K562 (cell line): ENCODE measurements at regions not wholly inside any gene's neighbourhood (a gene's known extent, or its start where the extent isn't known, plus 50 kb on each side); places are given as distances from the start of the nearest gene placed in this dataset.
A peak's percentile ranks its signal among the peaks of the same experiment; 100 is the strongest.

Experiments
- BRD9 ChIP-seq: fragments of 450-650 bp; IDR thresholded peaks from 2 replicates; pipeline ENCODE4 v1.6.1; 2018; ENCODE audit warnings: low read depth; ENCODE audit not compliant: partially characterized antibody
- CSDE1 ChIP-seq, 2 experiments: fragments of 450-650 bp; IDR thresholded peaks; 2 replicates each; pipeline ENCODE4 v1.6.1; 2016; ENCODE audit warnings: mild to moderate bottlenecking in 1 of 2
- FOXA3 ChIP-seq, 2 experiments: fragments of 450-650 bp in 1 of 2; sonication (generic) in 1 of 2; formaldehyde crosslinking; IDR thresholded peaks in 1 of 2; conservative IDR thresholded peaks in 1 of 2; 2 replicates each; pipeline versions ENCODE4 v1.4.0 to v1.8.0; 2020 to 2022; ENCODE audit warnings: mild to moderate bottlenecking in 2 of 2, missing genetic modification reagents in 1 of 2
- FOXJ2 ChIP-seq: fragments of 200-800 bp; sonication (Bioruptor generic); IDR thresholded peaks from 2 replicates; pipeline ENCODE4 v1.6.1; 2016; ENCODE audit warnings: missing genetic modification characterization, missing compliant biosample characterization
- FOXK2 ChIP-seq, 2 experiments: fragments of 450-650 bp; IDR thresholded peaks in 1 of 2; conservative IDR thresholded peaks in 1 of 2; 2 replicates each; pipeline ENCODE4 v1.6.1; 2016; ENCODE audit warnings: low read depth in 2 of 2, mild to moderate bottlenecking in 1 of 2
- HIVEP1 ChIP-seq: fragments of 250-450 bp; sonication (Bioruptor Pico); IDR thresholded peaks from 2 replicates; pipeline ENCODE4 v1.4.0; 2020; ENCODE audit warnings: mild to moderate bottlenecking
- MAFF ChIP-seq: IDR thresholded peaks from 2 replicates; pipeline ENCODE4 v1.6.1; 2012; ENCODE audit warnings: low read length, improper control_type of control experiment
- MTF1 ChIP-seq: fragments of 250-450 bp; sonication (Bioruptor Pico); IDR thresholded peaks from 2 replicates; pipeline ENCODE4 v1.9.0; 2021; ENCODE audit warnings: moderate library complexity, mild to moderate bottlenecking, inconsistent platforms, borderline replicate concordance
- NCOA2 ChIP-seq, 2 experiments: fragments of 450-650 bp; IDR thresholded peaks; 2 replicates each; pipeline ENCODE4 v1.6.1; 2018; ENCODE audit warnings: mild to moderate bottlenecking in 2 of 2, moderate library complexity in 1 of 2; ENCODE audit not compliant: partially characterized antibody in 2 of 2
- POLR2B ChIP-seq: fragments of 450-650 bp; IDR thresholded peaks from 2 replicates; pipeline ENCODE4 v1.6.1; 2018; ENCODE audit warnings: low read depth; ENCODE audit not compliant: partially characterized antibody
- POLR2G ChIP-seq: fragments of 200-400 bp; formaldehyde crosslinking; IDR thresholded peaks from 2 replicates; pipeline ENCODE4 v1.6.1; 2017; ENCODE audit warnings: low read depth, mild to moderate bottlenecking, antibody characterized with exemption, low read length, moderate library complexity
- RBM39 ChIP-seq: fragments of 200-400 bp; formaldehyde crosslinking; optimal IDR thresholded peaks from 2 replicates; pipeline ENCODE3; 2018; ENCODE audit warnings: low read depth, low read length
- TBL1XR1 ChIP-seq, 2 experiments: IDR thresholded peaks; 2 replicates each; pipeline ENCODE4 v1.6.1; 2012; ENCODE audit warnings: improper control_type of control experiment in 2 of 2, low read length in 2 of 2, mild to moderate bottlenecking in 1 of 2
- ZNF224 ChIP-seq: sonication (generic); formaldehyde crosslinking; IDR thresholded peaks from 2 replicates; pipeline ENCODE4 v1.8.0; 2022; ENCODE audit warnings: mild to moderate bottlenecking, missing genetic modification reagents
- ZNF23 ChIP-seq: fragments of 250-450 bp; sonication (Bioruptor Pico); IDR thresholded peaks from 2 replicates; pipeline ENCODE4 v1.4.0; 2020; ENCODE audit warnings: mild to moderate bottlenecking
- ZNF354B ChIP-seq: fragments of 250-450 bp; sonication (Bioruptor Pico); IDR thresholded peaks from 2 replicates; pipeline ENCODE4 v1.4.0; 2020
- ZNF584 ChIP-seq: fragments of 200-800 bp; sonication (Bioruptor generic); IDR thresholded peaks from 2 replicates; pipeline ENCODE4 v1.6.1; 2016; ENCODE audit warnings: low read depth, mild to moderate bottlenecking, missing genetic modification characterization, missing compliant biosample characterization
- ZNF778 ChIP-seq: fragments of 450-650 bp; formaldehyde crosslinking; IDR thresholded peaks from 2 replicates; pipeline ENCODE4 v1.4.0; 2020; ENCODE audit warnings: mild to moderate bottlenecking, moderate library complexity
- ZNF780A ChIP-seq: fragments of 250-450 bp; sonication (Bioruptor Pico); IDR thresholded peaks from 2 replicates; pipeline ENCODE4 v1.5.0; 2021; ENCODE audit warnings: mild to moderate bottlenecking
- TF ChIP-seq, protein P1 (sequence below): fragments of 250-450 bp; sonication (Bioruptor Pico); IDR thresholded peaks from 2 replicates; pipeline ENCODE4 v1.5.0; 2021
- TF ChIP-seq, protein P2 (sequence below): fragments of 450-650 bp; formaldehyde crosslinking; IDR thresholded peaks from 2 replicates; pipeline ENCODE4 v1.4.0; 2022; ENCODE audit warnings: mild to moderate bottlenecking, moderate library complexity
- TF ChIP-seq, protein P3 (sequence below): sonication (generic); formaldehyde crosslinking; IDR thresholded peaks from 2 replicates; pipeline ENCODE4 v1.8.1; 2023; ENCODE audit warnings: mild to moderate bottlenecking, missing genetic modification reagents
- TF ChIP-seq, protein P4 (sequence below), 2 experiments: IDR thresholded peaks; 2 replicates each; pipeline ENCODE4 v1.6.1; 2012; ENCODE audit warnings: improper control_type of control experiment in 2 of 2, low read depth in 2 of 2, low read length in 2 of 2, borderline replicate concordance in 1 of 2

DNA sequence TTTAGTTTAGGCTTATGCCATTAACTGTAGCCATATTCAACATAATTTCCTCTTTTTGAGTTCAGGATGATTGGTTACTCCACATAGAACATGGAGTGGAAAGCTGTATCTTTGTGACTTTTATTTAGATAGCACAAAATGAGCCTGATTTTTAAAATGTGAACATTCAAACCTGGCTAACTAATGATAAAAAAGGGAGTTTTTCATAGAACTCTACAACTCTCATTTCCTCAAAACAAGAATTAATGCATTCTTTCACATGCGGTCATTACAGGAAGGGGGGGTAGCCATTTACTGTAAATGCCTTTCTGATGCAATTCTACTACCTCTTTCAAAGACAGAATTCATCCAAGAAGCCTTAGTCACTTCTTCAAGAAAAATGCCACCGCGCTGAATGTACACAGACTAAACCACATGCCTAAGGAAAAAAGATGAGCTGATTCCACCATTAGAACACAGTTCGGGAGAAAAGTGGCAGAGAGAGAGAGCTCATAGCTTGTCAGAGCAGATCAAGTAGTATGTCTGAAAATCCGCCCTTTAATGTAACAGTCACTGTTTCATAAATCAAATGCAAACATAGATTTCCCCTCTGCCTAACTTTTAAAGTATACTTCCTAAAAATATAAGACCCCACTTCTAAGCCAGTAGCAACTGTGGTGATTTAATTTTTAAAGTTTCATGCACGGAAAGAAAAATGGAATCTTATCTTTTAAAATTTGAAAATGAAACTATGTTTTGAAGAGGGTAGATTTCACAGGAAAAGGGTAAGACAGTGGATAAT lies 226.4 kb upstream of the KLF14 start (continued):
- TF ChIP-seq, protein P1, sequence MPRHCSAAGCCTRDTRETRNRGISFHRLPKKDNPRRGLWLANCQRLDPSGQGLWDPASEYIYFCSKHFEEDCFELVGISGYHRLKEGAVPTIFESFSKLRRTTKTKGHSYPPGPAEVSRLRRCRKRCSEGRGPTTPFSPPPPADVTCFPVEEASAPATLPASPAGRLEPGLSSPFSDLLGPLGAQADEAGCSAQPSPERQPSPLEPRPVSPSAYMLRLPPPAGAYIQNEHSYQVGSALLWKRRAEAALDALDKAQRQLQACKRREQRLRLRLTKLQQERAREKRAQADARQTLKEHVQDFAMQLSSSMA: 0 out of 2 replicates have a peak, but pooled peaks have one; percentile 53
- TF ChIP-seq ZNF778 (CRISPR knock-in tag) (no peak), MAFF (no peak; the same call in 1 of the 2 replicates), ZNF23 (CRISPR knock-in tag) (peak; percentile 69; the same call in 1 of the 2 replicates), POLR2B (peak; percentile 15), HIVEP1 (CRISPR knock-in tag) (peak; percentile 17; the same call in 1 of the 2 replicates), ZNF584 (peak; percentile 79; the same call in 1 of the 2 replicates), ZNF780A (CRISPR knock-in tag) (0 out of 2 replicates have a peak, but pooled peaks have one; percentile 34), BRD9 (peak; percentile 81), RBM39 (no peak), TBL1XR1 (IDR thresholded peaks at IDR 0.05; ENCODE audit: low read length in 2 of 2) (peak in 1 of 2 experiments; percentile 40; a peak in 2 of 4 replicates), ZNF354B (CRISPR knock-in tag) (peak; percentile 80), FOXK2 (conservative IDR thresholded peaks at IDR 0.05 in 1 of 2, IDR thresholded peaks at IDR 0.05 in 1 of 2; ENCODE audit: low read depth in 2 of 2) (peak; percentile 50 to 54; a peak in 2 of 4 replicates), POLR2G (peak; percentile 31; the same call in 1 of the 2 replicates), MTF1 (CRISPR knock-in tag) (no peak), CSDE1 (IDR thresholded peaks at IDR 0.05) (no peak), FOXA3 (CRISPR knock-in tag; conservative IDR thresholded peaks at IDR 0.05 in 1 of 2, IDR thresholded peaks at IDR 0.05 in 1 of 2) (peak; percentile 49 to 64; a peak in 2 of 4 replicates), FOXJ2 (tag) (peak; percentile 67), ZNF224 (no peak), NCOA2 (IDR thresholded peaks at IDR 0.05; ENCODE audit: partially characterized antibody in 2 of 2) (no peak)
- TF ChIP-seq, protein P2, sequence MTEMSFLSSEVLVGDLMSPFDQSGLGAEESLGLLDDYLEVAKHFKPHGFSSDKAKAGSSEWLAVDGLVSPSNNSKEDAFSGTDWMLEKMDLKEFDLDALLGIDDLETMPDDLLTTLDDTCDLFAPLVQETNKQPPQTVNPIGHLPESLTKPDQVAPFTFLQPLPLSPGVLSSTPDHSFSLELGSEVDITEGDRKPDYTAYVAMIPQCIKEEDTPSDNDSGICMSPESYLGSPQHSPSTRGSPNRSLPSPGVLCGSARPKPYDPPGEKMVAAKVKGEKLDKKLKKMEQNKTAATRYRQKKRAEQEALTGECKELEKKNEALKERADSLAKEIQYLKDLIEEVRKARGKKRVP (CRISPR knock-in tag): peak; percentile 99
- TF ChIP-seq, protein P3, sequence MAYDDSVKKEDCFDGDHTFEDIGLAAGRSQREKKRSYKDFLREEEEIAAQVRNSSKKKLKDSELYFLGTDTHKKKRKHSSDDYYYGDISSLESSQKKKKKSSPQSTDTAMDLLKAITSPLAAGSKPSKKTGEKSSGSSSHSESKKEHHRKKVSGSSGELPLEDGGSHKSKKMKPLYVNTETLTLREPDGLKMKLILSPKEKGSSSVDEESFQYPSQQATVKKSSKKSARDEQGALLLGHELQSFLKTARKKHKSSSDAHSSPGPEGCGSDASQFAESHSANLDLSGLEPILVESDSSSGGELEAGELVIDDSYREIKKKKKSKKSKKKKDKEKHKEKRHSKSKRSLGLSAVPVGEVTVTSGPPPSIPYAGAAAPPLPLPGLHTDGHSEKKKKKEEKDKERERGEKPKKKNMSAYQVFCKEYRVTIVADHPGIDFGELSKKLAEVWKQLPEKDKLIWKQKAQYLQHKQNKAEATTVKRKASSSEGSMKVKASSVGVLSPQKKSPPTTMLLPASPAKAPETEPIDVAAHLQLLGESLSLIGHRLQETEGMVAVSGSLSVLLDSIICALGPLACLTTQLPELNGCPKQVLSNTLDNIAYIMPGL (CRISPR knock-in tag): no peak
- TF ChIP-seq, protein P4, sequence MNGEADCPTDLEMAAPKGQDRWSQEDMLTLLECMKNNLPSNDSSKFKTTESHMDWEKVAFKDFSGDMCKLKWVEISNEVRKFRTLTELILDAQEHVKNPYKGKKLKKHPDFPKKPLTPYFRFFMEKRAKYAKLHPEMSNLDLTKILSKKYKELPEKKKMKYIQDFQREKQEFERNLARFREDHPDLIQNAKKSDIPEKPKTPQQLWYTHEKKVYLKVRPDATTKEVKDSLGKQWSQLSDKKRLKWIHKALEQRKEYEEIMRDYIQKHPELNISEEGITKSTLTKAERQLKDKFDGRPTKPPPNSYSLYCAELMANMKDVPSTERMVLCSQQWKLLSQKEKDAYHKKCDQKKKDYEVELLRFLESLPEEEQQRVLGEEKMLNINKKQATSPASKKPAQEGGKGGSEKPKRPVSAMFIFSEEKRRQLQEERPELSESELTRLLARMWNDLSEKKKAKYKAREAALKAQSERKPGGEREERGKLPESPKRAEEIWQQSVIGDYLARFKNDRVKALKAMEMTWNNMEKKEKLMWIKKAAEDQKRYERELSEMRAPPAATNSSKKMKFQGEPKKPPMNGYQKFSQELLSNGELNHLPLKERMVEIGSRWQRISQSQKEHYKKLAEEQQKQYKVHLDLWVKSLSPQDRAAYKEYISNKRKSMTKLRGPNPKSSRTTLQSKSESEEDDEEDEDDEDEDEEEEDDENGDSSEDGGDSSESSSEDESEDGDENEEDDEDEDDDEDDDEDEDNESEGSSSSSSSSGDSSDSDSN (IDR thresholded peaks at IDR 0.05; ENCODE audit: borderline replicate concordance in 1 of 2, low read depth in 2 of 2, low read length in 2 of 2): peak in 1 of 2 experiments; percentile 41; a peak in 1 of 4 replicates
